HG03280 (cell line): ENCODE measurements at regions not wholly inside any gene's neighbourhood (a gene's known extent, or its start where the extent isn't known, plus 50 kb on each side); places are given as distances from the start of the nearest gene placed in this dataset.

Experiments used
- ATAC-seq: cut with Tn5 transposase; IDR thresholded peaks from one replicate; pipeline ENCODE4 v1.9.1; 2021; ENCODE audit warnings: mild to moderate bottlenecking, moderate library complexity; ENCODE audit not compliant: unreplicated experiment

- ATAC-seq: no peak
Observed at GRCh38 chr9:20125727-20126126, 336.9 kb upstream of the SLC24A2 start.

GRCh38 chr9:20119566-20119965, 330.7 kb upstream of the SLC24A2 start:
- ATAC-seq: no peak

- no peak for ATAC-seq
Observed at GRCh38 chr9:20117986-20118385, 329.1 kb upstream of the SLC24A2 start.

DNA sequence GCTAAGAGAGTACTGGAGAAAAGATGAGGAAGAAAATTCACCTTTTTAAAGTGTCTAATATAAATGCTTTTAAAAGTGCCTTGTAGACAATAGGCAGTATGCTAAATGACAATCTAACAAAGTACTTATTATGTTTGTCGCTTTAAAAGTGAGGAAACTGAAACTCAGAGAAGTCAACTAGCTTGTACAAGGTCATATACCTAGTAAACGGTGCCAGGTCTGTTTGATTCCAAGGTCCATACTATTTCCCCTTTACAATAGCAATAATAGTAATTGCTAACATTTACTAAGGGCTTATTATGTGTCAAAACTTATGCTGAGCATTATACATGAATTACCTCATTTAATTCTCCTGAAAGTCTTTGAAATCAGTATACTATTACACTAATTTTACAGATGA, 328.6 kb upstream of the SLC24A2 start:
- no peak for ATAC-seq

DNA sequence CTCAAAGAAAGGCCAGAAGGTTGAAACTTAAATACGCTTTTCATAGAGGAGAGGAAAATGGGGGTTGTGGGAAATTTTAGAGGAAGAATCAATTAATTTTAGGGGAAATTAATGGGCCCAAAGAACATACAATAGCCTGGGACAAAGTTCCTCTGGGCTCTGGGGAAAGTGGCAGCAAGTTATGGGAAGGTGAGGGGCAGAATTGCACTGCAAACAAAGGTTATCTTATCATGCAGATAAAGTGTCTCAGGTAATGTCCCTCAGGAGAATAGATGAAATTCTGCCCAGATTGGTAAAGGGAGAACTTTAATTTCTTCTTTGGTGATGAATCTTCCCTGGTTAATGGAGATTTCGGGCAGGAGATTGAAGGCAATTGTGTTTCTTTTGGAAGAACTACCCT, 326.1 kb upstream of the SLC24A2 start:
- no peak for ATAC-seq

- ATAC-seq: no peak
Observed at GRCh38 chr9:20112205-20112783, 323.5 kb upstream of the SLC24A2 start.

GRCh38 chr9:20111173-20111843, 322.5 kb upstream of the SLC24A2 start:
- no peak for ATAC-seq

DNA sequence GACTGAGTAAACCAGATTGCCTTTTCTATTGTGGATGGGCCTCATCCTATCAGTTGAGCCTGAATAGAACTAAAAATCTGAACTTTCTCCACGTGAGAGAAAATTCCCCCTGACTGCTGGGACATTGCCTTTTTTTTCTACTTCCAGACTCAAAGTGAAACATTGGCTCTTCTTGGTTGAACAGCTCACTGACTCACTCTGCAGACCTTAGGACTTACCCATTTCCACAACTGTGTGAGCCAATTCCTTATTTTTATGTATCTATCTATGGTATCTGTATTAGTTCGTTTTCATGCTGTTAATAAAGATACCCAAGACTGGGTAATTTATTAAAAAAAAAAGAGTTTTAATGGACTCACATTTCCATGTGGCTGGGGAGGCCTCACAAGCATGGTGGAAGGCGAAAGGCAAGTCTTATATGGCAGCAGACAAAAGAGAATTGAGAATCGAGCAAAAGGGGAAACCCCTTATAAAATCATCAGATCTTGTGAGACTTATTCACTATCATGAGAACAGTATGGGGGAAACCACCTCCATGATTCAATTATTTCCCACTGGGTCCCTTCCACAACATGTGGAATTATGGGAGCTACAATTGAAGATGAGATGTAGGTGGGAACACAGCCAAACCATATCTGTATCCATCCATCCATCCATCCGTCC, 306.7 kb upstream of the SLC24A2 start:
- ATAC-seq: no peak

GRCh38 chr9:20092561-20092960, 303.7 kb upstream of the SLC24A2 start:
- ATAC-seq: no peak

DNA sequence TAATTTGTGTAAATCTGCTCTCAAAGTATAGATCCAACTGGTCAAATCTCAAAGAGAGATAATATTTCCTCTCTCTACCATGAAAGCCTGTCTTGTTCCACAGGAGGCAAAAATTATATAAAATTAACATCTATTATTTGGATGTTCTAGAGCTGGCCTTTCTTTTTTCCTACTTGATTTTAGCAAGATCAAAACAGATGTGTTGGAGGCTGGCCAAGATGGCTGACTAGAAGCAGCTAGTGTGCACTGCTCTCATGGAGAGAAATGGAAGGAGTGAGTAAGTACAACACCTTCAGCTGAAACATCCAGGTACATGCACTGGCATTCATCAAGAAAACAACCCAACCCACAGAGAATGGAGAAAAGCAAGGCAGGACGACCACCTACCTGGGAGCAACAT, 298.6 kb upstream of the SLC24A2 start:
- ATAC-seq: no peak

GRCh38 chr9:20085842-20086241, 297.0 kb upstream of the SLC24A2 start:
- ATAC-seq: no peak

DNA sequence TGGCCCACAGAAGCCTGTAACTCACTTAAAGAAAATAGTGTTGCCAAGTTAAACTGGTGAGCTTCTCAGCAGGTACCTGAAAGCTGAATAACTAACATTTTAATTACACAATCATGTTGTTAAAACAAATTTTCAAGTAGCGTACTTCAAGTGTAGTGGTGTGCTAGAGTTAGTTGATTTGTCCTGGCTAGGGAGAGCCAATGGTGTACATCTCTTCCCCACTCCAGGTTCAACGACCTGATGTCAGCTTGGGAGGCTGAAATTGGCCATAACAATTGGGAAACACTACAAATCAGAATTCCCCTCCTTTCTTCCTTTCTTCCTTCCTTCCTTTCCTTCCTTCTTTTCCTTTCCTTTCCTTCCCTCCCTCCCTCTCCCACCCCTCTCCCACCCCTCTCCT, 295.3 kb upstream of the SLC24A2 start:
- no peak for ATAC-seq

DNA sequence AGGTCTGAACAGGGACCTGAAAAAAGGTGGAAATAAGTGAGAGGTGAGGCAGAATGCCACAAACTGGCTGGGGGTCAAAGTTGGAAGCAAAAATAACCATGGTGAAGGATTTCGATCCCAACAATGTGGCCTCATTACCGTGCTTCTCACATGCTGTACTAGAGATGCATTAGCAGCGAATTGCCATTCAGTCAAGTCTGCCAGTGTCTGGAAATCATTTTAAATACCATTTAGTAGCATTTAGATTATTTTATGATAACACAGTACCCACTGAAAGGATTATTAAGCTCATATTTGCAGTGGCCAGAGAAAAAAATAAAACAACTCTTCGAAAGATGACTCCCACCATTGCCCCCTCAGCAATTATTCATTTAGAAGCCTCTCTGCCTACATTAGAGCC, 294.6 kb upstream of the SLC24A2 start:
- no peak for ATAC-seq

GRCh38 chr9:20082831-20083230, 294.0 kb upstream of the SLC24A2 start:
- no peak for ATAC-seq

- ATAC-seq: no peak
Observed at GRCh38 chr9:20082406-20082805, 293.6 kb upstream of the SLC24A2 start.

DNA sequence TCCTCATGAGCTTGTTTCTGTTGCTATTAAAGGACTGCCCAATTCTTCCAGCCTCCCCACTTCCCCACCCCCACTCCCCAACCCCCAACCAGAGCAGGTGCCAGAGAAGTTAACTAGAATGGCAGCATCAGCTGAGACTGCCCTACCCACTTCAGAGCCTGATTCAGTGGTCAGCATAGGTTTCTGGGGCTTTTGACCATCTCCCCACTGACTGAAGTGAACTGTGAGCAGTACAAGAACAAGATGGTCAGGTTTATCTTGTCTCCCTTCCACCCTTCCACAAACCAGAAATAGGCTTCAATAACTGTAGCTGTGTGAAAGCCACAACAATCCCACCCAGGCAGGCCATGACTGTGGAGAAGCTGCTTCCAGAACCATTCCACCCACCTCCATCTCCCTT, 289.4 kb upstream of the SLC24A2 start:
- ATAC-seq: no peak

DNA sequence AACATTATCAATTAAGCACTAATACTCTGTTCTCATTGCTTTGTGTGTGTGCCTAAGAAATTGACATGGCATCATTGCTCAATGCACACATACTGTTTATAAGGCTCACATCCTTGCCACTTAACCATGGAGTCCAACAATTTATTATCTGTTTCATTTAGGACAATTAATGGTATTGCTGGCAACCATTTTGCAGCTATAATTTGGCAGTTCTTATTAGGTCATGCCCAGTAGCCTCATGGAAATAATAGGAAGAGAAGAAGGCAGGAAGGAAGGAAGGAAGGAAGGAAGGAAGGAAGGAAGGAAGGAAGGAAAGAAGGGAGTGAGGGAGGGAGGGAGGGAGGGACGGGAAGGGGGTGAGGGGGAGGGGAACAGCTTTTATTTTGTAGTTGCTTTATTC, 285.5 kb upstream of the SLC24A2 start:
- ATAC-seq: no peak

GRCh38 chr9:20070336-20070735, 281.5 kb upstream of the SLC24A2 start:
- ATAC-seq: no peak

GRCh38 chr9:20065796-20066700, 277.2 kb upstream of the SLC24A2 start:
- ATAC-seq: no peak

DNA sequence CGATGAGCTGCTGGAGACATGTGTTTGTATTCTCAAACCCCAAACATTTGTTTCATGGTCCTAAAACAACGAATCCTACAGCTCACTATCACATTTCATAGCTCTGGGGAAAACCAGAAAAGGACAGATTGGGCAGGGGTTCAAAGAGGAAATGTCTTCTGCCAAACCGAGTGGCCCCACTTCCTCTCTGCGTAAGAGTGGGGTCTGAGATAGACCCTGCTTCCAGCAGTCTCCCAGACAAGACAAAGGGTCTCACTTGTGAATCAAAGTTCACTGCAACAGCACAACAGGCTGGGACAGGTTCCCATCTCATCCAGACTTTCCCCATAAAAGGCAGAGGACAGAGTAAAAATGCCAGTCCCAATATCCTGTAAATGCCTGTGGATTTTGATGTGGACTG, 276.2 kb upstream of the SLC24A2 start:
- no peak for ATAC-seq

DNA sequence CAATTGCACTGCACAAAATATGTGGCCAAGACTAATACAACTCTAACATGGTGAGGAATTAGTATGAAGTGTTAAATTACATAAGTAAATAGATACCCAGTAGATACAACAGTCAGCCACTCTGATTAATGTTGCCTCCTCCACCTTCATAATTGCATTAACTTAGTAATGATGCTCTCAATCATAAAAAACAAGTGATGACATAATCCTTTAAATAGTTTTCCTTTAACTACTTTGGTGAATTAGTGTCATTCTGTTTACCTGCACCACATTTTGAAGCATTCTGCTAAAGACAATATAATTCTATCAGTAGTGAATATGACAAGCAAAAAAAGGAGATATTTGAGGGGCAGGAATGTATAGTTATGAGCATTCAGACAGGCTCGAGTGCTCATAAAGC, 265.9 kb upstream of the SLC24A2 start:
- no peak for ATAC-seq
